GM18909 (cell line): ENCODE measurements at regions not wholly inside any gene's neighbourhood (a gene's known extent, or its start where the extent isn't known, plus 50 kb on each side); places are given as distances from the start of the nearest gene placed in this dataset.

ENCODE experiments used
- ATAC-seq: cut with Tn5 transposase; IDR thresholded peaks from one replicate; pipeline ENCODE4 v1.9.1; 2021; ENCODE audit warnings: mild to moderate bottlenecking; ENCODE audit not compliant: unreplicated experiment, poor library complexity

- ATAC-seq: no peak
These were observed 173.6 kb downstream of the ARHGAP12 start for GRCh38 chr10:31754803-31755624.

DNA sequence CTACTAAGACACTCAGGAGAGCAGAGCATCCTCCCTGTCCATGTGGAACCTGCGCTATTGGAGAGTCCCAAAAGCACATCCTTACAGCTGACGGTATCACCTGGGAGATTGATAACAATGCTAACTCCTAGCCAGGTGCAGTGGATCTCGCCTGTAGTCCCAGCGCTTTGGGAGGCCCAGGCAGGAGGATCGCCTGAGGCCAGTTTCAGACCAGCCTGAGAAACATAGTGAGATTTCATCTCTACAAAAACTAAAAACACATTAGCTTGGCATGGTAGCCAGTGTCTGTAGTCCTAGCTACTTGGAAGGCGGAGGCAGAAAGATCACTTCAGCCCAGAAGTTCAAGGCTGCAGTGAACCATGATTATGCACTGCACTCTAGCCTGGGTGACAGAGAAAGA is 174.9 kb downstream of the ARHGAP12 start:
- no peak for ATAC-seq

GRCh38 chr10:31752170-31752569 is 176.5 kb downstream of the ARHGAP12 start:
- ATAC-seq: no peak

DNA sequence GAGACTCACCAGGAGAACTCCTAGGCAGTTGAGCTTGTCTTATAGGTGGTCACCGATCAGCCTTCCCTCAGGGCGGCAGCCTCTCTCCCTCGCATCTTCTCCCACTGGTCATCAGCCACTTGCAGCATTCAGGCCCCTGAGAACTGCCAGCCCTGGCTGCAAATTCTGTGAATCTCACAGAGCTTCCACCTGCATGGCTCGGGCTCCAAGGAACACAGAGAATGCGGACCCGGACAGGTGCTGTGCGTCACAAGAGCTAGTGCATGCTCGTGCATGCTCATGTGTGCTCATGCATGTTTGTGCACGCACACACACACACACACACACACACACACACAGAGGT is 176.9 kb downstream of the ARHGAP12 start:
- ATAC-seq: no peak

DNA sequence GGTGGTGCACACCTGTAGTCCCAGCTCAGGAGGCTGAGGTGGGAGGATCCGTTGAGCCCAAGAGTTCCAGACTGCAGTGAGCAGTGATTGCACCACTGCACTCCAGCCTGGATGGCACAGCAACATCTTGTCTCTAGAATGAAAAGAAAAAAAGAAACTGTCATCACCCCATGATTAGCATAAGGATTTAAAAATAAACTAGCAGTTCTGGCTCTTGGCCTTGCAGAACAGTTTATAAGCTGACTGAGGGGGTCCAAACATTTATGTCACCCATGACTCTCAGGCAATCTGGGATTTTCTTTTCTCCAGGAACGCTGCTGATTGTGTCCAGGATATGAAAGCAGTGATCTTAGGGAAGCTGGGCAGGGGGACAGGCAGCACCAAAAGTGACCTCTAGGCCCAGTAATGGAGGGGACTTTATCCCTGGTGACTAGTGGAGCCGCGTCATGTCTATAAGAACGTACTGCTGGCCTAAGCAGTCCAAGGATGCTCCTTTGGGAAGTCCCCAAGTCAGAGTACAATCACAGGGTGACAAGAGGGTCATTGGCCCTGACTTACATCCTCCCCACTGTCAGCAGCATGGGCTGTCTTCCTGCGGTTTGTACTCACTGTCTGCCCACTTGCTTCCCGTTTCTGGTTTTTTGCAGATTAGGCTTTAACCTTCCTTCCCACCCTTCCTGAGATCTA is 177.4 kb downstream of the ARHGAP12 start:
- no peak for ATAC-seq

GRCh38 chr10:31749981-31750840 is 178.4 kb downstream of the ARHGAP12 start:
- no peak for ATAC-seq

DNA sequence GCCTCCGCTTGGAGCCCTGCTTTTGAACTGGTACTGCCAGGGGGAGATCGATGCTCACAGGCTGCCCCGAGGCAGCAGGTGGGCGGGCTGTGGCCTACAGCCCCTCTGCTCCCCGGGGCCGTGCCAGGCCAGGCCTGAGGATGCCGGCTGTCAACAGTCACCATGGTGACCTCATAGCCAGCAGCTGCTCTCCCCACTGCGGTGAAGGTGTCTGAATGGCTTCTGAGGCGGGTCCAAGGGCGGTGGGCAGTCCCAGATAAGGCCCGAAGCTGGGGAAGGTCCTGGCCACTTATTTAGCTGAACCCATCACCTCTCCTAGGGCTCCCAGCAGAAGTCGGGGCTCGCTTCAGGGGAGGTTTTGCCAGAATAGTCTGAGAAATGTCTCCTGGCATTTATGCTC is 179.3 kb downstream of the ARHGAP12 start:
- no peak for ATAC-seq

- no peak for ATAC-seq
These were observed 182.8 kb downstream of the ARHGAP12 start for GRCh38 chr10:31745612-31746376.

- no peak for ATAC-seq
These were observed 184.6 kb downstream of the ARHGAP12 start for GRCh38 chr10:31744025-31744424.

DNA sequence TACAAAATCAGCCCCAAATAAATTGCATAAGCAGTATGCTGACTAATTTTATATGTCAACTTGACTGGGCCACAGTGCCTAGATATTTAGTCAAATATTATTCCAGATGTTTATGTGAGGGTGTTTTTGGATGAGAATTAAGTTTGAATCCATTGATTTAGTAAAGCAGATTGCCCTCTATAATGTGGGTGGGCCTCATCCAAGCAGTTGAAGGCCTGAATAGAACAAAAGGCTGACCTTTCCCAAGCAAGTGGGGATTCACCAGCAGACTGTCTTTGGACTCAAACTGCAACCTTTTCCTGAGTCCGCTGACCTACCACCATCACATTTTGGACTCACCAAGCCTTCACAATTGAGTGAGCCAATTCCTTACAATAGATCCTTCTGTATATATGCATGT is 186.4 kb downstream of the ARHGAP12 start:
- no peak for ATAC-seq

DNA sequence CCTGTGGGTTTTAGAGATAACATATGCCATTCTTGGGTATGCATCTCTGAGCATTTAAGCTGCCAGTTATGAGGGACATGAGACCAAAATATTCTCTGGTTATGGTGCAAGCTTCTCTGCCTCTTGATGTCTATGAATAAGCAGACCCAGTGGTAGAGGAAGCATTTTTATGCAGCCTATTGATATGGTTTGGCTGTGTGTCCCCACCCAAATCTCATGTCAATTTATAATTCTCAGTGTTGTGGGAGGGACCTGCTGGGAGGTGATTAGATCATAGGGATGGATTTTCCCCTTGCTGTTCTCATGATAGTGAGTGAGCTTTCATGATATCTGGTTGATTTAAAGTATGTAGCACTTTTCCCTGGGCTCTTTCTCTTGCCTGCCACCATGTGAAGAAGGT is 187.2 kb downstream of the ARHGAP12 start:
- no peak for ATAC-seq

DNA sequence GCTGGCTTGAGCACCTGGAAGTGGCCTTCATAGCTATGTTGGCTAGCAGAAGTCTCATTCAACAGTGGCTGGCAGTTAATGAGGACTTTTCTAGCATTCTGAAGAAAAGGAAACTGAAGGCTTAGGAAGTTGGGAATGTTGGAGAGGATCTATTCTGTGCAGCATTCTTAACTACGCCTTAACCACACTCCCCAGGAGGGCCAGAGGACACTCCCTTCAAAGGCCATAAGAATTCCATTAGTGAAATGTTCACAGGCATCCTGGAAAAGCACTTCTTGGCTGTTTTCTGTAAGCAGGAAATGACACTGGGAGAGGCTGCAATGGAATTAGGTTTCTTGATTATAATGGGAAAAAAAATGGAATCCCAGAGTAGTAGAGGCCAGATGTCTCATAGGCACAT is 188.9 kb downstream of the ARHGAP12 start:
- no peak for ATAC-seq

- no peak for ATAC-seq
These were observed 189.5 kb downstream of the ARHGAP12 start for GRCh38 chr10:31739146-31739545.

DNA sequence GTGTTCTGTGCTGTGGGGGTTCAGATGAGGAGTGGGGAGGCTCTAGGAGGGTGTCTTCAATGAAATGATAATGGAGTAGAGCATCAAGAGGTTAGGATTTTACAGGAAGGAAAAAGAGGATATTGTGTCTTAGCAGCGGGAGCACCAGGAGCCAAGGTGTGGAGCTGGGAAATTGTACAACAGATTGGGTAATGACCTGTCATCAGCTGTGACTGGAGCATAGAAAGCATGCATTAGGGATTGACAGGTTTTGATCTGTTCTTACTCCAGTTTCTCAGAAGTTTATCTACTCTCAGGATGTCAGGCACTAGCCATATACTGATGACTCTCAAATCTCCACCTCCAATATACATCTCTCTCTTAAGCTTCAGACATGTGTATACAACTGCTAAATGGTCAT is 196.9 kb downstream of the ARHGAP12 start:
- ATAC-seq: no peak

DNA sequence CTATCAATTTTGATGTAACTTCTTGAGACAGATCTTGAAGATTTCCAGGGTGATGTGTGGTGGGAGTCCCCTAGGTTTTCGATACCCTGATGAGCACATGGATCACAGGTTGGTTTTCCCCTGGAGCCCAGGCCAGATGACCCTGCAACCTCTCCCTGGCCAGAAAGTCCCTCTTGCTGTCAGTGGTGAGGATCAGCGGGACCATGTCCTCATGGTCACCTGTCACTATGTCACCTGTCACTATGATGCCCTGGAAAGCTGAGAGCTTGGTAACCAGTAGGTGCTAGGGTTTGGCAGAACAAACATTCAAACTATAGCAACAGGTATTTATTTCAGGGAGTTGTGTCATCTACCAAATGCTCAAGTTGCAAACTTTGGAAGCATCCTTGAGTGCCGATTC is 197.9 kb downstream of the ARHGAP12 start:
- ATAC-seq: no peak

- ATAC-seq: no peak
These were observed 199.9 kb downstream of the ARHGAP12 start for GRCh38 chr10:31728698-31729224.

DNA sequence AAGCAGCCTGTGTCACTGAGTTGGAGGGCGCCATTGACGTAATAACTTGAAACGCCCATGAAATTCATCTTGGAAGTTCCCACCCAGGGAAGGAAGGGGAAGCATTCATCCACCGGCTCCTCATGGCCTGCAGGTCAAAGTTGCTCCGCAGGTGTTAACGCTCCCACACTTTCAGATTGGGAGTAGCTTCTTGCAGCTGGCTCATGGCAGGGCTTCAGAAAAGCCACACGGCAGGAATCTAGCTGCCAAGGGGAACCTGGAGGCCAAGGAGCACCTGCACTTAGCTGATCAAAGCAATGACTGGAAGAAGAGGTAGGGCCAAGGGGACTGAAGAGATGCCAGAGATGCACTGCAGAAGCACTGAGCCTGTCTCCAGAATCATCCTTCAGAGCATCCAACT is 203.2 kb downstream of the ARHGAP12 start:
- ATAC-seq: no peak

DNA sequence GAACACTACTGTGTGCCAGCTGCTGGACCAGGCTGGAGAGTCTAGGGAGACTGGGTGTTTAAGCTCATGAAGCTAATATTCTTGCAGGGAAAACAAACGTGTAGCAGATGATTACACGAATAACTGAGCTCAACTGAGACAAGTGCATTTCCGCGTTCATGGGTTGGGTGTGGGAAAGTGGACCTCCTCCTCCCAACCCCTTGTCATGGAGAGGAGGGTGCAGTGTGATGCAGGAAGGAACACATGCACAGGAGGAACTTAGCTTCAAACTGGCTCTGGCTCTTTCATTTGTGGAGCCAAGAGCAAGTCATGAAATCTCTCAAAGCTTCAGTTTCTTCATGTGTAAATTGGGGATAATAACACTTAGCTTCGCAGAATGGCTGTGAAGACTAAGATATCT is 204.3 kb downstream of the ARHGAP12 start:
- no peak for ATAC-seq

GRCh38 chr10:31723106-31723750 is 205.4 kb downstream of the ARHGAP12 start:
- no peak for ATAC-seq

- no peak for ATAC-seq
These were observed 207.5 kb downstream of the ARHGAP12 start for GRCh38 chr10:31721096-31721495.
